ENCODE measurements at regions not wholly inside any gene's neighbourhood (a gene's known extent, or its start where the extent isn't known, plus 50 kb on each side); places are given as distances from the start of the nearest gene placed in this dataset.
"Not testable (repeated sequence)": the region's sequence is repeated elsewhere in the genome, so short reads cannot be mapped to it uniquely, and the experiment has no call there.

DNA sequence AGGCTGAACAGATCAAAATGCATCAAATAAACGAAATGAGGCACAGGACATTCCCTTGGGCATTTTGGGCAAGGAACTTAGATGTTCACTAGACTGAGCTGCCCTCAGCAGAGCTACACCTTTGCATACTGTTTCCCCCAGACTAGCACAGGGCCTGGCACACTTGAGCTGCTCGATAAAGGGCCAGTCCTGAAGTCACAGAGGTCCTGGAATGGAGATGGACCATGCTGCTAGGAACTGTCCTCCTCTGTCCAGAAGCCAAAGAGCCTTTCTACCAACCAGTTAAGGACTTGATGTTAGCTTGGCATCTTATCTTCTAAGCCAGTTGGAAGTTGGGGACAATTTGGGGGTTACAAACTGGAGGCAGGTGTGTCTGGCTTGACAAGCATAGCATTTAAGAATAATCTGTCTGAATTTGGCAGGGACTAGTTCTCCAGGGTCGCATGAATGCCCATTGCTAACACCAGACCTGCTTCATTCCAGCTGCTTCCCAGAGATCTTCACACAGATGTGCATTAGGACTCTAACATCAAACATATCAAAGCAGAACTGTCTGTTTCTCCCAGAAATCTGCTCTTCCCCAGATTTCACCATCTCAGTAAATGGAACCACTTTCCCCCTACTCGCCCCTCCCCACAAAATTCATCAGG is 152.2 kb upstream of the PDE1C start:
- ATAC-seq (ENCODE audit: low FRiP score) (no peak), DNase-seq (ENCODE audit: low spot score) (no peak)
- TF ChIP-seq, protein P1, sequence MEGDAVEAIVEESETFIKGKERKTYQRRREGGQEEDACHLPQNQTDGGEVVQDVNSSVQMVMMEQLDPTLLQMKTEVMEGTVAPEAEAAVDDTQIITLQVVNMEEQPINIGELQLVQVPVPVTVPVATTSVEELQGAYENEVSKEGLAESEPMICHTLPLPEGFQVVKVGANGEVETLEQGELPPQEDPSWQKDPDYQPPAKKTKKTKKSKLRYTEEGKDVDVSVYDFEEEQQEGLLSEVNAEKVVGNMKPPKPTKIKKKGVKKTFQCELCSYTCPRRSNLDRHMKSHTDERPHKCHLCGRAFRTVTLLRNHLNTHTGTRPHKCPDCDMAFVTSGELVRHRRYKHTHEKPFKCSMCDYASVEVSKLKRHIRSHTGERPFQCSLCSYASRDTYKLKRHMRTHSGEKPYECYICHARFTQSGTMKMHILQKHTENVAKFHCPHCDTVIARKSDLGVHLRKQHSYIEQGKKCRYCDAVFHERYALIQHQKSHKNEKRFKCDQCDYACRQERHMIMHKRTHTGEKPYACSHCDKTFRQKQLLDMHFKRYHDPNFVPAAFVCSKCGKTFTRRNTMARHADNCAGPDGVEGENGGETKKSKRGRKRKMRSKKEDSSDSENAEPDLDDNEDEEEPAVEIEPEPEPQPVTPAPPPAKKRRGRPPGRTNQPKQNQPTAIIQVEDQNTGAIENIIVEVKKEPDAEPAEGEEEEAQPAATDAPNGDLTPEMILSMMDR (IDR thresholded peaks at IDR 0.05), result no peak

DNA sequence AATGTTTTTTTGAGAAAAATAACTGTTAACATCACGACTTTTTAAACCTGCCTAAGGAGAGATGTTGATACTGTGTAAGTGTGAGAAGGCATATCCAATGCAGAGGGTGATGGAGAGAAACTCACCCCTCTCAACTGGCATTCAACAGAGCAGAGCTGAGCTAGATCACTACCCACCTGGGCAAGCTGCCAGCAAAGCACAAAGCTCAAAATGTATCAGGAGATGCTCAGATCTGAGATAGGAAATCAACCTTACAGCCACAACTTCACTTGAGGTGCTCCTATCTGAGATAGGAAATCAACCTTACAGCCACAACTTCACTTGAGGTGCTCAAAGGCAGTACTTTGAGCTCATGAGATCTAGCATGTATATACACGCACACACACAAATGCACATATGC is 151.5 kb upstream of the PDE1C start:
- DNase-seq (ENCODE audit: low spot score) (no peak), ATAC-seq (ENCODE audit: low FRiP score) (no peak)
- TF ChIP-seq, protein P1 (IDR thresholded peaks at IDR 0.05), result no peak

DNA sequence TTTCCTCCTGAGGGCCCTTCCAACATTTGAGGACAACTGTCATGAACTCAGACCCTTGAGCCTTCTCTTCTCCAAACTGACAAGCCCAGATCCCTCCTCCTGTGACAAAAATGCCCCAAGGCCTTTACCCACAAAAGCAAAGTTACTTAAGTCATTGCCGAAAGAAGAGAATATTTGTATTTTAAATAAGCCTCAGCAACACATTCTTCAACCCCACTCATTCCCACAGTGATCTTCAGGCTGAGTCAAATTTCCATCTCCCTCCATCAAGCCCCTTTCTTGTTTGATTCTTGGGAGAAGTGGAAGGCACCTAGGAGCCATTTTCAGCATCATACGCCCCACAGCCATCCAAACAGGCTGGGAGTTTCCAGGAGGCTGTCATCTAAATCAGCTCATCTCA is 150.8 kb upstream of the PDE1C start:
- TF ChIP-seq, protein P1 (IDR thresholded peaks at IDR 0.05), result no peak
- ATAC-seq (ENCODE audit: low FRiP score), result no peak
- no peak for DNase-seq (ENCODE audit: low spot score)

DNA sequence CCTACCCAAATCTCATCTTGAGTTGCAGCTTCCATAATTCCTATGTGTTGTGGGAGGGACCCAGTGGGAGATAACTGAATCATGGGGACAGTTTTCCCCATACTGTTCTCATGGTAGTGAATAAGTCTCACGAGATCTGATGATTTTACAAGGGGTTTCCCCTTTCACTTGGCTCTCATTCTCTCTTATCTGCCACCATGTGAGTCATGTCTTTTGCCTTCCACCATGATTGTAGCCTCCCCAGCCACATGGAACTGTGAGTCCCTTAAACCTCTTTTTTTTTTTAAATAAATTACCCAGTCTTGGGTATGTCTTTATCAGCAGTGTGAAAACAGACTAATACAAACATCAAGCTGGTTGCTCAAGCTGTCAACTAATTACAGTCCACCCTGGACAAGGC is 149.6 kb upstream of the PDE1C start:
- ATAC-seq (ENCODE audit: low FRiP score); DNase-seq (ENCODE audit: low spot score): not testable (repeated sequence)

DNA sequence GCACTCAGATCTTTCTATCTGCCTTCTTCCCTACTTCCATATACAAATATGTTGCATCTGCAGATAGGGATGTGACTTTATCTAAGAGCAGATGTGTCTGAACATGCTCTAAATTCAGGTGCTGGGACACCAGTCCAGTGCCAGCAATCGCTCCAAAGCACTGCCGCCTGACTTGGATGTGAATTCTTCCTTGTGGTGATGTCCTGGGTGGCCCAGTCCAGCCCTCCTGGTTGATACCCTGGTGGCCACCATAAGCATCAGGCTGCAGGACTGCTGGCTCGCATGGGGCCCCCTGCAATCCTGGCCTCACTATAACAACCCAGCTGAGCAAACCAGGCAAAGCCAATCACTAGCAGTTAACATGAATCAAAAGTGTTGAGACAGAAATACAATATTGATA is 149.2 kb upstream of the PDE1C start:
- ATAC-seq (ENCODE audit: low FRiP score), result no peak
- no peak for DNase-seq (ENCODE audit: low spot score)
- TF ChIP-seq, protein P1 (IDR thresholded peaks at IDR 0.05), result no peak

DNA sequence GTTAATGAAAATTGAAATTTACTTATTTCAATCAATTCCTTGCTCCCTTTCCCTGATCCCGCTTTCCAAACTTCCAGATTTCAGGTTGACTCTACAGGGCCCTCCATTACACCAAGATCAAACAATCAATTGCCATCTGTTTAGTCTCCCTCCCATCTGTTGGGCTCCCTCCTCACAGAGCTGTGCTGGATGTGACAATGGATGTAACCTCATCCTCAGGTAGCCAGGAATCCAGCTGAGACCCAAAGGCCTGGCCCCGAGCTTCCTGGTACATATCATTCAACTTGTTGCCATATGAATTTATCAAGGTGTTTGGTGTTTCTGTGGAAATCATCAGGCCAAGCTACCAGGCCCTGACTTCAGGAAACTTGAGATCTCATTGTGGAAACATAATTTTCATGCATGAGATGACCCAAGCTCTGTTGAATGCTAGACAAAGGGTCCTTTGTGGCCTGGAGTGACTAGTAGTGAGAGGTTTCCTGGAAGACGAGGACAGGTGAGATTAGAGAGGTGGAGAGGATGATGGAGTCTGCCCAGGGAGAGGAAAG is 148.6 kb upstream of the PDE1C start:
- DNase-seq (ENCODE audit: low spot score) (no peak), ATAC-seq (ENCODE audit: low FRiP score) (no peak)
- TF ChIP-seq, protein P1 (IDR thresholded peaks at IDR 0.05), result no peak

DNA sequence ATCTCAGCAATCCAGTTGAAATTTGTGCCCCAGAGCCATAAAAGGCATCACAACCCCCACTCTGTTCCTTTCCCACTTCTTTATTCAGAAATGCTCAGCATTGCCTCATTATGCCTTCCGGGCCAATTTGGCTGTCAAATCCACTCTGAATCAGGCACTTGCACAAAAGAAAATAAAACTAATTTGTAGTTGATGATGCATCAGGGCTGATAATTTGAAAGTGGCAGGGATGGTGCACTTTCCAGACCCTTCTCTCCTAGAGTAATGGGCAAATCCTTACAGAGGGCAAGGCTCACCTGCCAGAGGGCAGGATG is 147.9 kb upstream of the PDE1C start:
- TF ChIP-seq, protein P1 (IDR thresholded peaks at IDR 0.05), result no peak
- DNase-seq (ENCODE audit: low spot score) (no peak), ATAC-seq (ENCODE audit: low FRiP score) (no peak)

All from omental fat pad (tissue), 3 donors.